GM18907 (cell line): ENCODE measurements at regions not wholly inside any gene's neighbourhood (a gene's known extent, or its start where the extent isn't known, plus 50 kb on each side); places are given as distances from the start of the nearest gene placed in this dataset.

Source experiments
- ATAC-seq: cut with Tn5 transposase; IDR thresholded peaks from one replicate; pipeline ENCODE4 v1.9.1; 2021; ENCODE audit warnings: mild to moderate bottlenecking, moderate library complexity; ENCODE audit not compliant: unreplicated experiment

GRCh38 chr20:39946053-39946810 is 742.8 kb downstream of the MAFB start:
- no peak for ATAC-seq

DNA sequence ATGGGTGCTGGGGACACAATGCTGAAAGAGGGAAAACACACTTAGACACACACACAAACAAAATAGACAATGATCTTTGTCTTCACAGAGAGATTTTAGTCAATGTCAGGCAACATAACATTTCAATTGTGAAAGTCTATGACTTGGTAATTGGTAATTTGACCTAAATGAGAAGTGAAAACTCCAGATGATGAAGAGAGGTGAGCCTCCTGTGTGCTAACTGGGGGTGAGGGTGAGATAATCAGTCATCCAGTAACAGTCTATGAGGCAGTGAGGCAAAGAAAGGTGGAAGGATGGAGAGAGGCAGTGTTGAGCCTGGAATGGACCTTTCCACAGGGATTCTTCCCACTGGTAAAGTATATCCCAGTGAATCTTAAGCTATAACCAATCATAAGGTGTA is 744.2 kb downstream of the MAFB start:
- no peak for ATAC-seq

GRCh38 chr20:39943336-39943735 is 745.7 kb downstream of the MAFB start:
- no peak for ATAC-seq

DNA sequence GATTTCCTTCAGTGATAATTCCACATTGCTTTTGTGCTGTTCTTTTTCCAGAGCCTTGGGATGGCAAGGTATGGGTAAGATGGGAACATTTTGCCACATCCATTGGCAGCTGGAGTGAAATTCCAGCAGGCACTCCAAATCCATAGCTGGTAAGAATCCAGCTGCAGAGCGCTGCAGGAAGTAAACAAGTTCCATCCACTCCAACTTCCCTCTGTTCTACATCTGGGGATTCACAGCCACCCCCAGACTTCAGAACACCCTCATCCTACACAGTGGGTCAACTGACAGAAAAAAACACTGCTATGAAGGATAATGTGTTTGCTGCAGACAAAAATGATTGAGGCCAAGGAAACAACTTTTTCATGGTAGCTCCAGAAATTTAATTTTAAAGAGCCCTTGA is 747.8 kb downstream of the MAFB start:
- ATAC-seq = no peak

GRCh38 chr20:39939241-39939865 is 749.7 kb downstream of the MAFB start:
- ATAC-seq = no peak

DNA sequence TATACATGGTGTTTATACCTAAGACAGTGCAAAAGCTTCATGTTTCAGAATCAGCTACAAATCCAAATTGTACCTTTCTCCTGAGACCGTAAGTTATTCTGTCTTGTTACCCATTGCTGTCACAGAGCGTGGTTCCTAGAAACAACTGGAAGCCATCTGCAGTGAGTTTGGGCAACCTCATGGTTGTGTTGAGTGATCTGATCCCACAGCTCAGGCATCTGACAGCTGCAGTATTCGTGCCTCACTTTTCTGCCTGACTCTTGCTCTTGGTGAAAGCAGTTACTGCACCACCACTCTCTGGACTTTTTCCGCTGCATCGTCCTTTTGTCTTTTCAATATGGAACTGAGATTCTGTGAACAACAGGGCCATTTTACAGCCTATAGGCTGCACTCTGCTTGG is 752.6 kb downstream of the MAFB start:
- ATAC-seq = no peak

DNA sequence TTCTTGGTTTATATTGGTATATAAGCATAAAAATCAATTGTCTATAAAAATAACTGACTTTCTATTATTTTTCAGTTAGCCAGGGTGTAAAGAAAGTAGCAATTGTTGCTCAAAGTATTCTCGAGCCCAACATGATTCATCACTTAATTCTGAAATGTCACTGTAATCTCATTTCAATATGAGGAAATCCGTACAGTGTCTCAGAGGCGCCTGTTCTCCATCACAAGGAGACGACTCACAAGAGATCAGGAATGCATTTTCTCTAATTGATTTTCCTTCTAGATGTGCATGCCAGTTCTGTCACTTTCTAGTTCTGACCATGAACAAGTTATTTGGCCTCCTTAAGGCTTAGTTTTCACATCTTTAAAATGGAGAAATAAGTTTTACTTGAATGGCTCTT is 753.1 kb downstream of the MAFB start:
- ATAC-seq = no peak

DNA sequence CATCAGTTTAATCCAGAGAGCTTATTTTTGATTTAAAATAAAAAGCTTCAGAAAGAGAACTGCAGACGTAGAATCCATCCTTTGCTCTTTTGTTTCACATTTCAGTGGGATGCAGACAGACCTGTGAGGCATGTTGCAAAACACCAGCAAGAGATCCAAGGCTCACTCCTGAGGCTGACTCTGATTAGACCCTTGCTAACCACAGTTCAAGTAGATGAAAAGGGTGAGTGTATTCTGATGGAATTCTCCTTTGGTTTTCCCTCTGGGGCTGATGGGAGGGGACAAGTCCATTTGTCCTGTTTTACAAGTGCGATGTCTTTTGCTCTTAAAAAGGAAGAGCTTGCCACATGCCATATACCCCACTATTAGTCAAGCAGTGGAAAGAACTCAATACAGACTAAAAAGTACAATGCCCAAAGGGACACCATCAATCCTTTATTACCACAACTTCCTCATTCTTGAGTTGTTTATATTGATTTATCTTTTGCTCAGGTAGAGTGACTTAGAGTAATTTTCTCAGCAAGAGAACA is 772.7 kb downstream of the MAFB start:
- ATAC-seq = no peak

GRCh38 chr20:39913274-39913673 is 775.8 kb downstream of the MAFB start:
- ATAC-seq = no peak

GRCh38 chr20:39911497-39911896 is 777.5 kb downstream of the MAFB start:
- no peak for ATAC-seq

- ATAC-seq = no peak
These were observed 778.5 kb downstream of the MAFB start for GRCh38 chr20:39910536-39910935.

DNA sequence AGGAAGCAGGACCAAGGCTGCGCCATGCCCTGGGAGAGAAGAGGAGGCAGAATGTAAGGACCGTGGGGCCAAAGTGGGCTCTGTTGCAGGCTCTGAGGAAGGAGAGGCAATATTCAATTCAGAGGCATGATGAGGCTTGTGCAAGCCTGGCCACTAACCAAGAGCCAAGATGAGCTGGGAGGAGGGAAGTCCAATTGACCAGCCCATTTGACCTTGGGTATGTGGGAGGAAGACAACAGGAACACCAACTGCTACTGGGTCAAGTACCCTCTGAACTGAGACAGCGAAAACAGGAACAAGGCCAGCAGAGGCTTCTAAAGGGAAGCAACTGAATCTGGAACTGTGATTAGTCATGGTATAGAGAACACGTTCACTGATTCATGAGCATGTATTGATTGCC is 779.6 kb downstream of the MAFB start:
- no peak for ATAC-seq

- ATAC-seq = no peak
These were observed 784.4 kb downstream of the MAFB start for GRCh38 chr20:39904476-39905112.

DNA sequence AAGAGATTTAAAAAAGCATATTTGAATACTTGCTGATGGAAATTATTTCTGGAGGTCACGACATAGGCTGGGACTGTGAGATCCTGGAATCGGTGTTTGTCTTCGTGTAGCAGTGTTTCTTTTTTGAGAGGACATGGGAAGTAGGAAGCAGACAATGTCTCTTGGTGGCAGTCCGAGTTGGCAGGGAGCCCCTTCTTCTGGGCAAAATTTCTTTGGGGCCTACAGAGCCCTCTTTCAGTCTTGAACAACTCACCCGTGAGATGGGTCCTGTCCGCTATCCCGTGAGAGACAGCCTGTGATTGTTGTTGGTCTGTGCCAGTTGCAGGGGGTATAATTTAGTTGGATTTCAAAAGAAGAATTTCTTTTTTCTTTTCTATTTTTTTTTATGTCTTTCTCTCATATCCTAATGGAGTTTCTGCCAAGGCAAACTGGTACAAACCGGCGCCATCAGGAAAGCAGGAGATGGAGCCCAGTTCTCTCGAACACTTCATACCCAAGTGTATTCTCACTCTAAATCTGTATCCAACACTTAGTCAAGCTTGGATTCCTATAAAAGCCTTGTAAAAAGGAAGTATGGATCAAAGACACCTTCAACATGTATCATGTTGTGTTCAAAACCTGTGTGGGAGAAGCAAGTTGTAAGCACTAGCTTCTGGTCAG is 785.1 kb downstream of the MAFB start:
- ATAC-seq = no peak

DNA sequence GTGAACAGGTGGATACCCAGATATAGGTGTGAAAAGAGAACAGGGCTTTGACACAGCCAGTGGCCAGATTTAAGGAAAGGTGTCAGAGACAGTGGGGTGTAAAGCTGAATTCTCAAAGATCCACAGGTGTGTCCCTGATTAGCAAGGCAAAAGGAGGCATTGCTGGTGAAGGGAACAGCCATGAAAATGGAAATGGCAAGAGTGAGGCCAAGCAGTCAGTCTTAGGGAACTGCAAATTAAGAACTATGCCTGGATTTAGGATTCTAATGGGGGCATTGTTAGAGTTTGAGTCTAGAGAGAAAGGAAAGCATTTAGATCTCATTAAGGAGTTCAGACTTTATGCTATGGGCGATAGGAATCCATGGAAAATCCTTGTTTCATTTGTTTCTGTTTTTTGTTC is 789.2 kb downstream of the MAFB start:
- ATAC-seq = no peak

GRCh38 chr20:39898467-39898852 is 790.6 kb downstream of the MAFB start:
- no peak for ATAC-seq

DNA sequence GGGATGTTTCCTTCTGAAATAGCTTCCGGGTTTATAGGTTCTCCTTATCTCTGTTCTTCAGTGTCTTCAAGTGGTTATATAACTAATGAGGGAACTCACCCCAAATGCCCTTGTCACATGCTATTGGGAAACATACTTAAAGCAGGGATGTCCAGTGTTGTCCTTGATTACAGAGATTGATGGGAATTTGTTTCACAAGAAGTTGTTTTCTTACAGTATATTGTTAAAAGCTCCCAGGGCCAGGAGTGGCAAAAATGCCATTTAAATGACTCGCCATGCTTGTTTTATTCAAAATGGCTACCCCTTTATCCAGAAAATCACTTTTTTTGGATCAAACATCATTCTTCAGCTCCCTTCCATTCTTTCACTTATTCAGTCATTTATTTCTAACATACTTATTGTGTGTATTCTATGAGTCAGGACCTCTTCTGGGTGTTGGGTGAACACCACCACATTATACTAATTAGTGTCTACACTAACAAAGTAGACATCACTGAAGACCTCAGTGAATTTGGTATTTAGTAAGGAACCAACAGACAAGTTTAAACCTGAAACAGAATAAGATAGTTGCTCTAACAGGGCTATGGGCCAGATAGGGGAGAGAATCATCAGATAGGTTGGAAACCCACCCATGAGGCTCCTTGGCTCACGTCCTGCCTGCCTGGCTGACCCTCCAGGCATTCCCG is 791.1 kb downstream of the MAFB start:
- ATAC-seq = no peak

DNA sequence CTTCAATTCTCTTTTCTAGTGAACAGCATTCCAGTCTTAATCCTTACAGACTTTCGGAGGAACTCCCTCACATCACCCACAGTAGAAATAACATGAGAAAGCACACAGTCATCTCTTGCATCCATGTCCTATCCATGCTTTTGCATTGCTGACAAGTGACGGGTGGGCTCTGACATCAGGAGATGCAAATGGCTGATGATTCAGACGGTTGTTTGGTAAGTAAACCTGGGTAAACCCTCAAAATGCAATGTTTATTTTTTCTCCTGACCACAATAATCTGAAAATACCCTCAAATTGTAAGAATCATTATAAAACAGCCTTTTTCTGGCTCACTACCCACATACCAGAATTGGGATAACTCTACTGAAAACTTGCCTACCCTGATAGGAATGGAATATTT is 792.0 kb downstream of the MAFB start:
- ATAC-seq = no peak

GRCh38 chr20:39894067-39894466 is 795.0 kb downstream of the MAFB start:
- no peak for ATAC-seq

- ATAC-seq = no peak
These were observed 795.9 kb downstream of the MAFB start for GRCh38 chr20:39893003-39893685.
